Endothelial cell of umbilical vein (primary cell): ENCODE measurements at regions not wholly inside any gene's neighbourhood (a gene's known extent, or its start where the extent isn't known, plus 50 kb on each side); places are given as distances from the start of the nearest gene placed in this dataset.

ENCODE experiments used
- BruUV-seq: library from RNA; stranded (reverse); fragments of 400-500 nt; replicated peaks from 2 replicates; lab custom pipeline; 2021; lab: Mats Ljungman, UMichigan
- CTCF ChIA-PET: fragments of 300-600, 350-600 bp; sonication (Branson Sonifier 250); formaldehyde crosslinking; loops from one replicate; lab custom pipeline; 2021; ENCODE audit warnings: antibody characterized with exemption, inconsistent platforms; lab: Charles Lee
- POLR2A ChIA-PET: fragments of 300-600, 350-600 bp; sonication (Branson Sonifier 250); formaldehyde crosslinking; loops from one replicate; lab custom pipeline; 2021; ENCODE audit warnings: antibody characterized with exemption, inconsistent platforms; lab: Charles Lee
- DNase-seq: peaks from one replicate; pipeline ENCODE4 v3.0.0-alpha.2; 2011; ENCODE audit warnings: low read depth, low spot score
- FAIRE-seq: peaks from 2 replicates; lab custom pipeline; 2011; peaks lifted over from hg19 to GRCh38; lab: Jason Lieb, UNC
- H2AFZ ChIP-seq: 2 replicates; pipeline ENCODE4 v1.6.0; 2012; ENCODE audit warnings: low read depth, low read length, control low read depth, inconsistent platforms
- H3K27ac ChIP-seq: 2 replicates; pipeline ENCODE4 v1.5.1; 2011; ENCODE audit warnings: low read depth, mild to moderate bottlenecking, control low read depth, low read length, moderate library complexity; ENCODE audit not compliant: insufficient read depth
- H3K27me3 ChIP-seq, 2 experiments: 2 replicates each; pipeline versions ENCODE4 v1.6.0 to v1.6.1; 2011; ENCODE audit warnings: low read length in 2 of 2, mixed read lengths in 1 of 2; ENCODE audit not compliant: control insufficient read depth in 2 of 2, insufficient read depth in 2 of 2
- H3K36me3 ChIP-seq, 2 experiments: 2 replicates in 1 of 2; 3 replicates in 1 of 2; pipeline ENCODE4 v1.5.1; 2011; ENCODE audit warnings: low read length in 2 of 2, mild to moderate bottlenecking in 1 of 2, moderate library complexity in 1 of 2; ENCODE audit not compliant: control insufficient read depth in 2 of 2, insufficient read depth in 2 of 2; ENCODE audit errors: extremely low read depth in 1 of 2
- H3K4me1 ChIP-seq: 3 replicates; pipeline ENCODE4 v1.5.1; 2011; ENCODE audit warnings: mild to moderate bottlenecking, low read length; ENCODE audit not compliant: control insufficient read depth, insufficient read depth; ENCODE audit errors: extremely low read depth
- H3K4me2 ChIP-seq: 2 replicates; pipeline ENCODE4 v1.6.1; 2011; ENCODE audit warnings: low read length, control low read depth, mixed read lengths; ENCODE audit not compliant: insufficient read depth
- H3K4me3 ChIP-seq, 3 experiments: fragments of 200-600 bp in 1 of 3; sonication (generic), shearing (Covaris generic) in 1 of 3; replicated peaks in 1 of 3; 2 replicates each; pipeline ENCODE4 v1.5.1; 2011 to 2016; ENCODE audit warnings: control low read depth in 3 of 3, low read length in 3 of 3, mild to moderate bottlenecking in 2 of 3, inconsistent platforms in 1 of 3, low read depth in 1 of 3, moderate library complexity in 1 of 3; ENCODE audit not compliant: insufficient read depth in 1 of 3
- H3K79me2 ChIP-seq: 2 replicates; pipeline ENCODE4 v1.6.0; 2012; ENCODE audit warnings: low read length, inconsistent platforms; ENCODE audit not compliant: control insufficient read depth, insufficient read depth
- H3K9ac ChIP-seq: replicated peaks from 2 replicates; pipeline ENCODE3; 2011; ENCODE audit warnings: low read length, control low read depth; ENCODE audit not compliant: insufficient read depth; ENCODE audit errors: extremely low read depth
- H3K9me1 ChIP-seq: replicated peaks from 3 replicates; pipeline ENCODE4 v1.6.0; 2011; ENCODE audit warnings: mild to moderate bottlenecking, low read length; ENCODE audit not compliant: control insufficient read depth, insufficient read depth; ENCODE audit errors: extremely low read depth
- H3K9me3 ChIP-seq: replicated peaks from 2 replicates; pipeline ENCODE4 v1.5.1; 2012; ENCODE audit warnings: low read length, inconsistent platforms; ENCODE audit not compliant: control insufficient read depth, insufficient read depth
- H4K20me1 ChIP-seq: replicated peaks from 2 replicates; pipeline ENCODE3; 2011; ENCODE audit warnings: mild to moderate bottlenecking, low read length; ENCODE audit not compliant: control insufficient read depth, insufficient read depth; ENCODE audit errors: extremely low read depth
- EZH2 ChIP-seq: IDR thresholded peaks from 2 replicates; pipeline ENCODE4 v1.6.1; 2012; ENCODE audit warnings: borderline replicate concordance, low read depth, mild to moderate bottlenecking, moderate library complexity, low read length, inconsistent platforms; ENCODE audit not compliant: severe bottlenecking
- FOS ChIP-seq: IDR thresholded peaks from 2 replicates; pipeline ENCODE4 v1.6.1; 2011; ENCODE audit warnings: mild to moderate bottlenecking, low read length, moderate library complexity, borderline replicate concordance; ENCODE audit not compliant: insufficient read depth
- JUN ChIP-seq: IDR thresholded peaks from 2 replicates; pipeline ENCODE4 v1.6.1; 2011; ENCODE audit warnings: borderline replicate concordance, low read depth; ENCODE audit not compliant: insufficient read length, insufficient read depth
- MYC ChIP-seq: IDR thresholded peaks from one replicate; pipeline ENCODE4 v1.6.1; 2011; ENCODE audit warnings: mild to moderate bottlenecking, low read depth, low read length
- POLR2AphosphoS5 ChIP-seq: IDR thresholded peaks from 2 replicates; pipeline ENCODE4 v1.6.1; 2012; ENCODE audit warnings: low read depth, mild to moderate bottlenecking, control low read depth, low read length, moderate library complexity; ENCODE audit not compliant: insufficient read depth
- dilution Hi-C: fragments of 300-500 bp; cut with MboI; formaldehyde crosslinking; loops from one replicate; pipeline ENCODE4 v1.15.0; 2019; ENCODE audit warnings: low sequenced_read_pairs; ENCODE audit not compliant: extremely low pct_ligation_motif_present
- intact Hi-C: fragments of 100-400 bp; cut with micrococcal nuclease; formaldehyde crosslinking; loops from one replicate; pipeline ENCODE4 v1.10.0; 2022
- TF ChIP-seq, protein P1 (sequence below): IDR thresholded peaks from 2 replicates; pipeline ENCODE4 v1.6.1; 2011; ENCODE audit not compliant: insufficient read depth, insufficient read length
- TF ChIP-seq, protein P2 (sequence below), 2 donors: IDR thresholded peaks; 1 replicate in 1 of 2; 2 replicates in 1 of 2; pipeline ENCODE4 v1.5.1; 2011; ENCODE audit warnings: low read length in 2 of 2, mild to moderate bottlenecking in 2 of 2, moderate library complexity in 2 of 2, control low read depth in 1 of 2, inconsistent platforms in 1 of 2, low read depth in 1 of 2; ENCODE audit not compliant: insufficient read depth in 1 of 2; ENCODE audit errors: extremely low read depth in 1 of 2

DNA sequence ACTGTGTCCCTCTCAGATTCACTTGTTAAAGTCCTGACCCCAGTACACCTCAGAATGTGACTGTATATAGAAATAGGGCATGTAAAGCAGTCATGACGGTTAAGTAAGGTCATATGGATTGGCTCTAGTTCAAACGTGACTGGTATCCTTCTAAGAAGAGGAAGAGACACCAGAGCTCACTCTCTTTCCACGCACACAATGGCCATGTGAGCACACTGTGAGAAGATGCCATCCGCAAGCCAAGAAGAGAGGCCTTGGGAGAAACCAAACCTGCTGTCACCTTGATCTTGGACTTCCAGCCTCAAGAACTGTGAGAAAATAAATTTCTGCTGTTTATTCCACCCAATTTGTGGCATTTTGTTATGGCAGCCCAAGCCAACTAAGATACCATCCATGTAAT is 56.8 kb upstream of the IRF2BP2 start:
- CTCF ChIA-PET = interaction anchor here (1.7 kb wide), 1 partner anchor 10 kb away, joined by 4 read pairs; no protein-coding TSS in a partner anchor
- Histone ChIP-seq H3K79me2 (no peaks in the 10 kb centered on the region), H3K27me3 (no peaks in the 10 kb centered on the region), H3K4me1 (no peaks in the 10 kb centered on the region), H3K9ac (no peak overlapping the region), H2AFZ (no peak overlapping the region), H3K27ac (no peak overlapping the region), H3K36me3 (no peaks in the 10 kb centered on the region), H3K4me3 (no peak overlapping the region), H4K20me1 (no peaks in the 10 kb centered on the region), H3K4me2 (no peak overlapping the region), H3K9me3 (no peaks in the 10 kb centered on the region), H3K9me1 (no peaks in the 10 kb centered on the region)
- POLR2A ChIA-PET = no interaction called here
- no peak for TF ChIP-seq MYC
- TF ChIP-seq POLR2AphosphoS5 = no peak
- TF ChIP-seq, protein P1, sequence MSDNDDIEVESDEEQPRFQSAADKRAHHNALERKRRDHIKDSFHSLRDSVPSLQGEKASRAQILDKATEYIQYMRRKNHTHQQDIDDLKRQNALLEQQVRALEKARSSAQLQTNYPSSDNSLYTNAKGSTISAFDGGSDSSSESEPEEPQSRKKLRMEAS = no peak
- no peak for TF ChIP-seq FOS
- TF ChIP-seq, protein P2, sequence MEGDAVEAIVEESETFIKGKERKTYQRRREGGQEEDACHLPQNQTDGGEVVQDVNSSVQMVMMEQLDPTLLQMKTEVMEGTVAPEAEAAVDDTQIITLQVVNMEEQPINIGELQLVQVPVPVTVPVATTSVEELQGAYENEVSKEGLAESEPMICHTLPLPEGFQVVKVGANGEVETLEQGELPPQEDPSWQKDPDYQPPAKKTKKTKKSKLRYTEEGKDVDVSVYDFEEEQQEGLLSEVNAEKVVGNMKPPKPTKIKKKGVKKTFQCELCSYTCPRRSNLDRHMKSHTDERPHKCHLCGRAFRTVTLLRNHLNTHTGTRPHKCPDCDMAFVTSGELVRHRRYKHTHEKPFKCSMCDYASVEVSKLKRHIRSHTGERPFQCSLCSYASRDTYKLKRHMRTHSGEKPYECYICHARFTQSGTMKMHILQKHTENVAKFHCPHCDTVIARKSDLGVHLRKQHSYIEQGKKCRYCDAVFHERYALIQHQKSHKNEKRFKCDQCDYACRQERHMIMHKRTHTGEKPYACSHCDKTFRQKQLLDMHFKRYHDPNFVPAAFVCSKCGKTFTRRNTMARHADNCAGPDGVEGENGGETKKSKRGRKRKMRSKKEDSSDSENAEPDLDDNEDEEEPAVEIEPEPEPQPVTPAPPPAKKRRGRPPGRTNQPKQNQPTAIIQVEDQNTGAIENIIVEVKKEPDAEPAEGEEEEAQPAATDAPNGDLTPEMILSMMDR (IDR thresholded peaks at IDR 0.05; ENCODE audit: extremely low read depth in 1 of 2, insufficient read depth in 1 of 2, low read depth in 1 of 2, low read length in 2 of 2) = no peak
- no peak for TF ChIP-seq EZH2
- no peak for TF ChIP-seq JUN
- DNase-seq = no peak
- no peak for FAIRE-seq
- intact Hi-C loops = no loop called here
- BruUV-seq = no TSS peak
- dilution Hi-C loops = no loop called here
